ENCODE measurements at regions not wholly inside any gene's neighbourhood (a gene's known extent, or its start where the extent isn't known, plus 50 kb on each side); places are given as distances from the start of the nearest gene placed in this dataset.
A peak's percentile ranks its signal among the peaks of the same experiment; 100 is the strongest.

DNA sequence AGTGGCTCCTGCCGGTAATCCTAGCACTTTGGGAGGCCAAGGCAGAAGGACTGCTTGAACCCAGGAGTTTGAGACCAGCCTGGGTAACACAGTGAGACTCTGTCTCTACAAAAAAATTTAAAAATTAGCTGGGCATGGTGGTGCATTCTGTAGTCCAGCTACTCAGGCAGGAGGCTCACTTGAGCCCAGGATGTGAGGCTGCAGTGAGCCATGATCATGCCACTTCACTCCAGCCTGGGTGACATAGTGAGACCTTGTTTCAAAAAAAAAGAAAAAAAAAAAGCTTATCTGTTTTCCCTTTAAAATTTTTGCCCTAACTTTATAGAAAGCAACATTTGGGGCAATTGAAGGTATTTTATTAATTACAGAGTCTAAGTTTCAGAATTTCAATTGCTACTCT lies 486.0 kb downstream of the BCAT1 start:
- no peak for DNase-seq

DNA sequence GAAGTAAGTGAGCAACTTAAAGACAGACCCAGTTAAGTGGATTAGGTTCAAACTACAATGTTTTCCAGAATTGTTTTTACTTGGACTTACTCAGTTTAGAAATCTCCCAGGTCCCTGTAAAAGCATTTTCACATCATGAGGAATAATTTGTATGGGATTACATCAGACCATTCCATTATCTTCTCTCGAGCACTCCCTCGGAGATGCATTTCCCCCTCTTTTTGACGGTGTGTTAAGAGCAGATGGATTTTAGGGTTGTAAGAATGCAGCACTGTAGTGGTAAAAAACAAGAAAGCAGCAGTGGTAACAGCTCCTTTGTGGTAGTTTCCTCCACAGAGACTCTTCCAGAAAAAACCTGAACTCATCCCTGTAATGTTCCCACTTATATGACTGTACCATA lies 488.4 kb downstream of the BCAT1 start:
- DNase-seq = no peak

DNA sequence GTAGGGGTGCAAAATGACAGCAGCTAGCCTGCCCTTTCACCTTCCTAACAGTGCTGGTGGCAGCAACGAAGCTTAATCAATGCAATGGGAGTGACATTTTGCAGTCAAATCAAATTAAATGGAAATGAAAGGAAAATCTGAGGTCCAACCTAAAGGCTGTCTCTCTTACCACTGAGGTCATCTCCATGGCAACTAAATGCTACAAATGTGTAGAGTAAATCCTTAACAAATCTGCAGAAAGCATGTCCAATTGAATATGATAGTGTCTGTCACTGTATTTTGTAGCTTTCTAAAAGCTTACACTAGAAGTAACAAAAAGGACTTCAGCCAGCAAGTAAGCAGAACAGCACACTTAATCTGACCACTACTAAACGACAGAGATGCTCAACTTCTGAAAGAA lies 488.8 kb downstream of the BCAT1 start:
- peak; percentile 42 for DNase-seq

DNA sequence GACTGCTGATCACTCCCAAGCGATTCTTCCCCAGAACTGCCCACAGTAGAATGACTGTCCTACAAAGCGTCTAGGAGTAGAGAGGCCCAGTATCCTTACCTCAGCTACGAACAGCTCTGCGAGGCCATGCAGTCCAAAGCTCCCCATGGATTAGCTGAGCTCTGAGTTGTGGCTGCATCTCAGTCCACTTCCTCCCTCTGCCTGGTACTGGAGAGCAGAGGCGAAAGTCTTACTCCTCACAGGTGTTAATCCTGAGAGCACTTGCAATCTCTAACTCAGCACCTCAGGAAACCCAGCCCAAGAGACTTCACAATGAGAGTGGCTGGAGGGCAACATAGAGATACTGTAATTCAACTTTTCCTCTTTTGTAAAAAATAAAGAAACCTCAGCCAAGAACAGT lies 493.1 kb downstream of the BCAT1 start:
- DNase-seq = no peak

DNA sequence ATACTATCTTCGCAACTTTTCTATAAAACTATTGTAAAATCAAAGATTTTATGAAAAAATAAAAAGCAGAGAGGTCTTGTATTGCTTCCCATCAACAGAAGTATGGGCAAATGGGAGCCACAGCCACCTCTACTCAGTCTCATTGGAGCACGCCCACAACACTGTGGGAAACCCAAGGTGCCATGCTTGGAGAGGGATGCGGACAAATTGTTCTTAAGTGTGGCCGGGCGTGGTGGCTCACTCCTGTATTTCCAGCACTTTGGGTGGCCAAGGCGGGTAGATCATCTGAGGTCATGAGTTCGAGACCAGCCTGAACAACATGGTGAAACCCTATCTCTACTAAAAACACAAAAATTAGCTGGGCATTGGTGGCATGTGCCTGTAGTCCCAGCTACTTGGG lies 498.2 kb upstream of the SOX5 start:
- DNase-seq = no peak

DNA sequence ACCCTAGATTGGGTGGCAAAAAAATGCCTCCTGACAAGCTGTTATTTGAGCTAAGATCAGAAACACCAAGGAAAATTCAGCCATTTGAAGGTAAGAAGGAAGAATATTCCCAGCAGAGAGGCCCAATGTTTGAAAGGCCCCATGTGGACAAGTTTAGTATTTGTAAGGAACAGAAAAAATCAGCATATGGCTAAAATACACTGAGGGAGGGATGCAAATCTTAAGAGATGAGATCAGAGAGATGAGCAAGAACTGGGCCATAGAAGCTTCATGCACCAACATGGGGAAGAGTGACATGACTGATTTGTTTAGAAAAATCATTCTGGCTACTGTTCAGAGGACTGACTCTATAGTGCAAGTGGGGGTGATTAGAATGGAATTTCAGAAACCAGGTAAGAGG lies 496.8 kb upstream of the SOX5 start:
- no peak for DNase-seq

DNA sequence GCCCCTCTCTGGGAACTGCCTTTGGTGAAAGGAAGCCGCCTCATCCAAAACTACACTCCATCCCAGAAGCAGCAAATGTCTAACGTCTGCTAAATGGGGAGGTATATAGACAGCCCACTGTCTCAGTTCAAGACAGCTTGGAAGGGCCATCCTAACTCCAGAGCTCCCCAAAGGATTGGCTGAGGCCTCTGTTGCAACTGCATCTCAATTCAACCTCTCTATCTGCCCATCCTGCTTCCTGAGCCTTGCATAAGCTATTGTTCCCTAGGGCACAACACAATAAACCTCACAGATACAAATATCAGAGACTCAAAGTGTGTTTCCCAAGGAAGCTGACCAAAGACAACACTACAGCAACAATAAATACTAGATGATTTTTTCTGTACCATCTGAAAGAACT lies 495.2 kb upstream of the SOX5 start:
- no peak for DNase-seq

DNA sequence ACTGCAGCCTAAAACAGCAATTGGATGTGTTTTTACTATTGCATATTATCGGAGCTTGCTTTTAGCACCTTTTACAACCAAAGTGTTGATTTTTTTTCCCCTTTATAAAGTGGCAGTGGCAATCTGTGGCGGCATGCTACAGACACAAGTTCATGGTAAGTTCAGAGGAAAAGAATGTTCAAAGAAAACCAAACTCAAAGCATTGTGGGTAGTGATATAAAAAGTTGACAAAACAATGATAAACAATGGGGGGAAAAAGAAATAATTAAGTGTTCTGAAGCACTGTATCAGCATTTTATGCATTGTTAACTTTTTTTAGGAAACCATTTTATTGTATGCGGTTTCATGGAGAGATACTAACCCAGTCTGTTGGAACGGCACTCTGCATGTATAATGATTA lies 492.0 kb upstream of the SOX5 start:
- no peak for DNase-seq

DNA sequence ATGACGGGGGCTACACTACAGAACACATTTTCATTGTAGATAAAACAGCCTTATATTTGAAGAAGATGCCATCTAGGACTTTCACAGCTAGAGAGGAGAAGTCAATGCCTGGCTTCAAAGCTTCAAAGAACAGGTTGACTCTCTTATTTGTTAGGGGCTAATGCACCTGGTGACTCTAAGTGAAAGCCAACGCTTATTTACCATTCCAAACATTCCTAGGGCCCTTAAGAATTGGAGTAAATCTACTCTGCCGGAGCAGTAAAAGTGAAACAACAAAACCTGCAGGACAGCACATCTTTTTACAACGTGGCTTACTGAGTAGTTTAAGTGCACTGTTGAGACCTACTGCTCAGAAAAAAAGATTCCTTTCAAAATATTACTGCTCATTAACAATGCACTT lies 487.2 kb upstream of the SOX5 start:
- no peak for DNase-seq

DNA sequence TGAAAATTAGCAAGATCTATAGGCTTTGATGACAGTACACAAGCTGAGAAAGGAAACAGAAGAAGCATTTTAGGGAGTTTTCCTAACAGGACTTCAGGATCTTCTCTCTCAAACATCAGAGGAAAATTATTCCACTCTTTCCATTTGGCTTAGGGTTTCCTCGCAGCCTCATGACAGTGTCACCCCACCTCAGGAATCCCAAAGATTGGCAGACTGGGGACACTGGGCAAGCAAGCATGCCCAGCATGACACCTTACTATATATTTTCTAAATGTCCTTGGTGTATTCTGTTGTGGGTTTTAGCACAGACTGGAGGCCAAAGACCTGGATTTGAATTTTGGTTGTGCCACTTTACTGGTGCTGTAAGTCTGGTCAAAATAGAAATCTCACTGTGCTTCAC lies 482.4 kb upstream of the SOX5 start:
- DNase-seq = no peak

DNA sequence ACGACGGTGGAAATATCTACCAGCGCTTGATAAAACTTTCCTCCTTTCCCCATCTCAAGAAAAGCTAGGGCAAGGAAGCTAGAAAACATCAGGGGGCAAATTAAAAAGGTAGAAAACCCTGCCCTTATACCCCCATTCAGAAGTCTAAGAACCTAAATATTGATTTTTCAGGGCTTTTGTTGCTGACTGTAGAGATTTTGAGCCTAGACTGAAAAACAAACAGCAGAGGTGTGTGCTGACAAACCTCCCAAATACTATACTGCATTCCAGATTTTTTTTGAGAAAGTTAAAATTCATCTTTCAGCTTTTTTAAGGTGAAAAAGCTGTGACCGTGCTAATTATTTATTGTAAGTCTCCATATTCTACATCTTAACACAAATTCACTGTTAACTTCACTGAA lies 478.3 kb upstream of the SOX5 start:
- DNase-seq = no peak

DNA sequence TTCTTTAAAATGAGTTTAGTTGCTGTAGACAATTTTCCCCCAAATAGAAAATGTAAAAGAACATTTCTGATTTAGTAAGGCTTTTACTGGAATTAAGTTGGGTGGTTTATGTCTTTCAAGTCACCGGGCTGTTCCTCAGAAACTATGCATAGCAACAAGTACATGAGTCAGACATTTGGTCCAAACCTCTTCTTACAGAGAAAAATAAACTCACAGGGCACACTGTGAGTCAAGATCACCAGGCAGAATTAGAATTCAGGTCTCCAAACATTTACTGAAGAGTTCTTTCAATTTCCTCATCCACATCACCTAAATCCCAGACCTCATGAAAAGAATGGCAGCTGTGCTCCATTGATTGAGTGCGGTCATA lies 476.1 kb upstream of the SOX5 start:
- no peak for DNase-seq

DNA sequence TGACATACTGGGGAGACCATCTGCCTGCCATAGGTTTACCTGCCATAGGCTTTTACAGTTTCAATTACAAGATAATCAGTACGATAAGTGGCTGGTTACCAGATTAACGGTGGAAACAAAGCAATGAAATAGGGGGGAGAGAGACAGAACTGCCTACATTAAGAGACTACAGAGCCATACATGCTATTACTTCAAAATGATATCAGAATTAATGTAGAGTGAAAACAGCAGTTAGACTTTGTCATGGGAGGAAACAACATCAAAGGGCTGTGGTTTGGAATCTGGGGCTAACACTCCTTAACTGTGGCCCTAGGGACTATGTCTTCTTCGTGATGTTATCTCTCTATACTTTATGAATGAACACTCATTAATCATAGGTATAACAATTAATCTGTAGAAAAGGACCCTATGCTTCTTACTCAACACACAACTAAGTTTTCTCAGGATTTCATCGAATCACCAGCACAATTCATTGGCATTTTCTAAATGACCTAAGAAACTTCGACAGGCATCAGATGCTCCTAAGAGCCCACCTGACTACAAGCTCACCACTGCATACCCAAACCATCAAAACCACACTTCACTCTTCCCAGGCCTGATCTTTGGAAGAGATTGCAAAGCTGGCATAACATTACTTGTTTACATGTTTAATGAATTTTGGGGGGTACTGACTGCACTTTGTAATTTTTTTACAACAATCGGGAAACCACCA lies 475.6 kb upstream of the SOX5 start:
- no peak for DNase-seq

DNA sequence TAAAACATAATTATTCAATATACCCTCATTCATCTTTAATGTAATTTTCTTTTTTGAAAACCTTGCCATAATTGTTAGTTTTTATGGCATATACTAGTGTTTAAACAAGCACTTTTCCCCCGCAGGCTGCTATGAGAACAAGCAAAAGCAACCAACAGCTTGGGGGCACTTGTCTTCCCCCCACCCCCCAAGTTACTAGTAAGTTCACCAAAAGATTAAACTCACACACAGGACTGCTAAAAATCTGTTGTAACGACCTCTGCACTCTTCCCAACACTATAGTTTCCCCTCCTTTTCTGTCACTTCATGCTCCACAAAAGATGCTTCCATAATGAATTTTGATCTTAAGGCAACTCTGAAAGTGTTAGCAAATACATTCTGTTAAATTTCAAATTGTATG lies 474.9 kb upstream of the SOX5 start:
- DNase-seq = no peak

DNA sequence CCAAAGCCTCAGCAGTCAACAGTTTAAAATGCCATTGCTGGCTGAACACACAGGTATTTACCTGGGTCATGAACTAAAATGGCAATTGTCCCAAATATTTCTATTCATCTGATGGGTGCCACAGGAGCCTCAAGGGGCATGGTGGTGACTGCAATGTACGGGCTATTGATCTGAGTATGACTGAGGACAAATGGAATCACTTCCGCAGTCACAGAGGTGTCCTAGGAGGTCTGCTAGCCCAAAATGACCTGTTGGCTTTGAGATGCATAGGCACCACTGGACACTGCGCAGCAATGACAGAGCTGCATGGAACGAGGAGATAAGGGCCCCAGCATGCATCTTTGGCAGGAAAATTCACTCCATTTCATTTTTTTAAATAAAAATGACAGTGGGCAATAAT lies 474.1 kb upstream of the SOX5 start:
- DNase-seq = no peak

DNA sequence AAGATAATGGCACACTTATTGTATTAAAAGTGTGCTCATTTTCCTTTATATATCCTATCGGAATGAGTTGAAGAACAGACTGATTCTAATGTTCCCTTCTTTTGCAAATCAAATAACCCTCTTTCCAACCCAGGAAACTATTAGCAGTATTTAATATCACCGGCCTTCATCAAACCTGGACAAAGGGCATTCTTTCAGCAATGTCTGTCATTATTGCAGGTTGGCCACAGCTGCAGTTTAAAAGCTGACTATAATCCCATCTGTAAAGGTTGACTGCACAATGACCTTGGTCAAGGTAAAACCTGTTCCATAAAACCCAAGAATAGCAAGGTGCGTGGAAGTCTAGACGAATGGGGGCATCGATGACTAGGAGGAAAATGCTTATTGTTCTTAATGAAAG lies 472.3 kb upstream of the SOX5 start:
- peak; percentile 30 for DNase-seq

DNA sequence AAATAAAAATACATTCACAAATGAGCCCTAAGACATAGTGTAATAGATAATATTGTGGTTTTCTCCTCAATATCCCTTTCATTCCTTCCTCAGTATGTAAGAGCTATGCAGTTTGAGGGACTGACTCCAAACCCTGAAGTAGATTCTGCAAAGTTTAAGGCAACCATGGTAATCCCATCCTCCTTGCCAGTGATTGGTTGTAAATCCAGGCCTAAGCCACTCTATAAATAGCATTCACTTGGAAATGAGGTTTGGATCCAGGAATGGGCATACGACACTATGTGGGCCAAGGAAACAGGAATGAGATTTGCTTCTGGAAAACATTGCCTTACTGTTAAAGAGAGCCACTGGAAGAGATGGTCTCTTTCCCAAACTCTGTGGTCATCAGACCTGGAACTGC lies 468.7 kb upstream of the SOX5 start:
- no peak for DNase-seq

DNA sequence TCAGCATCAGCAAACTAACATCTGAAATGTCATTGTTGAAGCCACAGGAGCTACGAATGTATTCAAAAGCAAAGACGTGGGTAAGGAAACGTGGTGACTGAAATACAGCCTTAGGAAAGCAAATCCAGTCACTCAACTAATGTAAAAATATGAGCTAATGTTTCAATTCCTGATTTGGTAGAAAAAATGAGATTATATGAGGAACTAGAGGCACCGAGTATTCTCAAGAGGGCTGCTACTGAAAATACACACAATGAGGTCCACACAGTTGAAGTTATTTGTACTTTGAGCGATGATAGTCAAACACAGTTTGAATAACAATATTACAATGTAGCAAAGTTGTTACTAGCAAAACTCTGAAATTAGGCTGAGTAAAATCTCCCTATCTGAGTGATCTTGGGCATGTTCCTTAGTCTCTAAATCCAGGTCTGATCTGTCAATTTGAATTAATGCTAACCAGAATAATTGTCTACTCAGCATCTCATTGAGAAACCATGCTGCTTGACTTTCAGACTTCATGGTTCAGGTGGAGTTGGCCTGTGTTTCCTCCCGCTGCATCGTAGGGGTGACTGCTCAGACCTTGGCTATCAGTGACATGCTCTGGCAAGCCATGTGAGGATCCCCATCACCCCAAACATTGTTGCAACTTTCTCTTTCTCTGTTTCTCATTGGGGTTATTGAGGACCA lies 467.1 kb upstream of the SOX5 start:
- DNase-seq = no peak

DNA sequence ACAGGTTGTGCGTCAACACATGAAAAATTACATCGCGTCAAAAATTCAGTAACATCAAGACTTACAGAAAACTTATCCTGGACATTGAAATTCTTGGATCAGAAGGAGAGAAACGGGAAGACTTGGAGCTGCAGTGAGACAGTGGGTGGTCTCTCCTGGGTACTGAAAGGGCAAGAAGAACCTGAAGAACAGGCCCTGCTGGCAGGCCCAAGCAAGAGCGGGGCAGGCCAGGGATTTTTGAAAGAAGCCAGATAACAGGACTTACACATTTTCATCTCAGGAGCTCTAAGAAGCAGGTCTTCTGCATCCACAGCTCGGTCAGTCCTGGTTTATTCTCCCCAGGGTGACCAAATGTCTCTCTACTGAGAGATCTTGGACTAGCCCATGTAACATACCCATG lies 466.5 kb upstream of the SOX5 start:
- DNase-seq = no peak

DNA sequence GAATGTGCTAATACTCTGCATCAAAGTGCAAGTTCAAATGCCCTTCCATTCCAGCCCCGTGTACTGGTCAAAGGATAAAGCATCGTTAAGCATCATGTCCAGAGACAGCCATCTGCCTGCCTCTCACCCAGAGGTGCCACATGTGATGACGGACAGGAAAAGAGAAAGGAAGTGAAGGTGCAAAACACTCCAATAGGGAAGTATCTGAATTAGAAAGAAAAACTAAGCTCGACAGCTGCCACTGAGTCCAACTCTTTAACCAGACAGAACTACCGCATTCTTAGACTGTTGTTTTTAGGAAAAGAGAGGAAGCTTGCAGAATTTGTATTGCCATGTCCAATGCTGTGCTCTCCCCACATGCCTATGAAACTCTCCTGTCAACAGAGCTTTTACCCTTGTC lies 465.0 kb upstream of the SOX5 start:
- no peak for DNase-seq

DNA sequence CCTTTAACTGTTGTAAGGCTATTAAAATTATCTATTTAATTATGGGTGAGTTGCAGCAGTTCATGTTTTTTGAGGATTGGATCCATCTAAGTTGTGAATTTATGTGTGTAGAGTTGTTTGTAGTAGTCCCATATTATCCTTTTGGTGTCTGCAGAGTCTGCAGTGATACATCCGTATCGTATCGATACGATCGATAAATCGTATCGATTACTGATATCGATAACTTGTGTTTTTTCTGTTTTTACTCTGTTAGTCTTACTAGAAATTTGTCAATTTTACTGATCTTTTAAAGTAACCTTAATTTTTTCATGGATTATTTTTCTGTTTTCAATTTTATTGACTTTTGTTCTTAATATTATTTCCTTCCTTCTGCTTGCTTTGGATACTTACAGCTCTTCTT lies 462.5 kb upstream of the SOX5 start:
- DNase-seq = no peak

DNA sequence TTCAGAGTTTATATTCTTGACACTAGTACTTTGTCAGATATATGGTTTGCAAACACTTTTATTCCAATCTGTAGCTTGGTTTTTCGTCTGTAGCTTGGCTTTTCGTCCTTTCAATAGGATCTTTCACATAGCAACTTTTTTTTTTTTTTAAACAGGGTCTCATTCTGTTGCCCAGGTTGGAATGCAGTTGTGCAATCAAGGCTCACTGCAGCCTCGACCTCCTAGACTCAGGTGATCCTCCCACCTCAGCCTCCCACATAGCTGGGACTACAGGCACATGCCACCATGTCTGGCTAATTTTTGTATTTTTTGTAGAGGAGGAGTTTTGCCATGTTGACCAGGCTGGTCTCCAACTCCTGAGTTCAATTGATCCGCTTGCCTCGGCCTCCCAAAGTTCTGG lies 460.4 kb upstream of the SOX5 start:
- no peak for DNase-seq

DNA sequence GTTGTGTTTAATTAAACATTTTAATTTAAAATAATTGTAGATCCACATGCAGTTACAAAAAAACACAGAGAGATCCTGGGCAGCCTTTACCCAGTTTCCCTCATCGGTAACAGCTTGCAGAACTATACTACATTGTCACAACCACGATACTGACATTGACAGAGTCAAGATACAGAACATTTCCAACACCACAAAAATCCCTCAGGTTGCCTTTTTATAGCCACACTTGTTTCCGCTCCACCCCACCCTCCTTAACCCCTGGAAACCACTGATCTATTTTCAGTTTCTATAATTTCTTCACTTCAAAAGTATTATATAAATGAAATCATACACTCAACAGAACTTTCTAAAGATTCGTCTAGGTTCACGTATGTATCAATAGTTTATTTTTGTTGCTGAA lies 458.8 kb upstream of the SOX5 start:
- no peak for DNase-seq

DNA sequence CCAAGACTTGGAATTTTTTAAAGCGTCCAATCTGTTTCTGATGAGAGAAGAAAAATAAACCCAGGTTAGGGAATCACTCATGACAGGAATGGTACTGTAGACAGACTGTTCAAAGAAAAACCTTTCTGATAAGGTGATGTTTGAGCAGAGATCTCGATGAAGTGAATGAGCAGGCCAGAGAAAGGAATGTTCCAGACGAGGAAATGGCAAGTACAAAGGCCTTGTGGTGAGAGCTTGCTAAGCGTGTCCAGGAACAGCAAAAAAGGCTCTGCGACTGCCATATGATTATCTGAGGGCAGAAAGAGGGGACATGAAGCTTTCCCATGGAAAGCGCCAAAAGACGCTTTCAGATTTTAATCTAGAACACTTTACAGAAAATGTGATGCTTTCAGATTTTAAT lies 458.4 kb upstream of the SOX5 start:
- DNase-seq = no peak

DNA sequence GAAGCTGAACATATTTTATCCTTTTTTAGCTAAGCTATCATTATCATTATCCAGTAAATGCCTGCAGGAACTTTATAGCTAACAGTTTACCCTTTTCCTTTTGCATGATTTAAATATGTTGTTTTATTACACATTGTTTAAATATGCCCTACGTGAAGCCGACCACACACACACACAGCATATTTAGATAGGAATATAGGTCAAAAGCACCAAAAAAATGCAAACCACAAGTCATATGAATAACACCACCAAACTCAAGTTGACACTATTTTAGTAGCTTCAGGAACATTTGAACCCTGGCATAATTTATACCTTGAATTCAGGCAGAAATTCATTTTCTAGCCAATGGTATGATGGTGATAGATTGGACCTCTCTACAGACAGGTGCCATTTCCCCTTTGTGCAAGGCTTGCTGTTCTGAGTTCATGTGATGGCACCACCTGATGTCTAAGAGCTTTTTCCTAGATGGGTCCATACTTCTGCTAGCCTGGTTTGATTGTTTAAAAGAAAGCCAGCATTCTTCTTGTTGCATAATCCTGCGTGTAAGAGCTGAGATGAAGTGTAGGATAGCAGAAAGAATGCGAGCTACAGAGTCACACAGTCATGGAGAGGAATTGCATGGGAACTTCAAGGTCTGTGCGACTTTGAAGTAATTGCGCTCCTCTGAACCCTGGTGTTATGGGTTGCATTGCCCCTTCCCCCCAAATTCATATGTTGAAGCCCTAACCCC lies 454.8 kb upstream of the SOX5 start:
- no peak for DNase-seq
